A549 (cell line): ENCODE measurements at regions not wholly inside any gene's neighbourhood (a gene's known extent, or its start where the extent isn't known, plus 50 kb on each side); places are given as distances from the start of the nearest gene placed in this dataset.

ENCODE experiments used
- CEBPB ChIP-seq, 2 experiments: fragments of >200 bp in 1 of 2; sonication (Bioruptor Twin) in 1 of 2; formaldehyde crosslinking in 1 of 2; IDR thresholded peaks; 2 replicates each; pipeline ENCODE4 v1.6.1; 2012 to 2016
- CTCF ChIP-seq: fragments of >200 bp; sonication (Bioruptor Twin); formaldehyde crosslinking; IDR thresholded peaks from 3 replicates; pipeline ENCODE4 v1.5.1; 2016
- EP300 ChIP-seq, 2 experiments: fragments of >200 bp; sonication (Bioruptor Twin); formaldehyde crosslinking; IDR thresholded peaks; 2 replicates in 1 of 2; 3 replicates in 1 of 2; pipeline ENCODE4 v1.6.1; 2016 to 2017
- HOXA7 ChIP-seq: fragments of 250-450 bp; sonication (Bioruptor Pico); IDR thresholded peaks from 2 replicates; pipeline ENCODE4 v1.5.0; 2020; ENCODE audit warnings: mild to moderate bottlenecking, moderate library complexity
- KDM1A ChIP-seq: fragments of 200-600 bp; sonication (generic); IDR thresholded peaks from 2 replicates; pipeline ENCODE4 v1.6.1; 2016; ENCODE audit warnings: low read depth, mild to moderate bottlenecking
- MYC ChIP-seq: IDR thresholded peaks from 2 replicates; pipeline ENCODE4 v1.6.1; 2012; ENCODE audit warnings: mild to moderate bottlenecking, inconsistent platforms, low read length, improper control_type of control experiment, borderline replicate concordance
- NPAS2 ChIP-seq: fragments of 250-450 bp; sonication (Bioruptor Pico); IDR thresholded peaks from 2 replicates; pipeline ENCODE4 v1.8.0; 2022; ENCODE audit warnings: mild to moderate bottlenecking, moderate library complexity, borderline replicate concordance
- PBX3 ChIP-seq: IDR thresholded peaks from 2 replicates; pipeline ENCODE4 v1.6.1; 2012
- POLR2A ChIP-seq: IDR thresholded peaks from 2 replicates; pipeline ENCODE4 v1.6.1; 2012; ENCODE audit warnings: mild to moderate bottlenecking, low read length
- RFX5 ChIP-seq: fragments of 450-650 bp; IDR thresholded peaks from 2 replicates; pipeline ENCODE4 v1.7.1; 2014; ENCODE audit warnings: antibody characterized with exemption, mild to moderate bottlenecking, moderate library complexity
- SREBF2 ChIP-seq: fragments of 450-650 bp; IDR thresholded peaks from 2 replicates; pipeline ENCODE4 v1.6.1; 2014; ENCODE audit warnings: mild to moderate bottlenecking, moderate library complexity
- TP53 ChIP-seq: fragments of 250-450 bp; sonication (Bioruptor Pico); IDR thresholded peaks from 2 replicates; pipeline ENCODE4 v1.5.0; 2021; ENCODE audit warnings: mild to moderate bottlenecking, moderate library complexity

- TF ChIP-seq CEBPB (IDR thresholded peaks at IDR 0.05) (no peak), CTCF (no peak), MYC (no peak), NPAS2 (no peak), EP300 (IDR thresholded peaks at IDR 0.05) (no peak), KDM1A (no peak), TP53 (no peak), HOXA7 (CRISPR knock-in tag) (no peak), PBX3 (no peak), SREBF2 (no peak), POLR2A (no peak), RFX5 (no peak)
Measured at GRCh38 chr2:16417726-16418125, 247.9 kb downstream of the CYRIA start.
